Suprapubic skin (tissue), 3 donors: ENCODE measurements at regions not wholly inside any gene's neighbourhood (a gene's known extent, or its start where the extent isn't known, plus 50 kb on each side); places are given as distances from the start of the nearest gene placed in this dataset.

Experiments
- CTCF ChIP-seq, 2 donors: fragments of 200-600 bp in 1 of 2; fragments of 450-650 bp in 1 of 2; sonication (generic) in 1 of 2; IDR thresholded peaks; one replicate each; pipeline ENCODE4 v1.5.1; 2016 to 2019; ENCODE audit warnings: antibody characterized with exemption in 2 of 2, mild to moderate bottlenecking in 1 of 2, moderate library complexity in 1 of 2
- EP300 ChIP-seq: sonication (generic); formaldehyde crosslinking; IDR thresholded peaks from one replicate; pipeline ENCODE4 v1.6.1; 2017; ENCODE audit warnings: antibody characterized with exemption
- POLR2A ChIP-seq, 2 donors: fragments of 450-650 bp; IDR thresholded peaks; one replicate each; pipeline ENCODE4 v1.6.1; 2017; ENCODE audit warnings: antibody characterized with exemption in 2 of 2, mild to moderate bottlenecking in 2 of 2, moderate library complexity in 2 of 2

- TF ChIP-seq CTCF (IDR thresholded peaks at IDR 0.05) (no peak), POLR2A (IDR thresholded peaks at IDR 0.05) (no peak), EP300 (no peak)
These were observed 131.9 kb upstream of the ZC3H12C start for GRCh38 chr11:109961261-109961660.
